HepG2 (cell line): ENCODE measurements at regions not wholly inside any gene's neighbourhood (a gene's known extent, or its start where the extent isn't known, plus 50 kb on each side); places are given as distances from the start of the nearest gene placed in this dataset.

Experiments used
- EP300 ChIP-seq, 3 experiments: sonication (generic) in 1 of 3; formaldehyde crosslinking in 1 of 3; IDR thresholded peaks; 2 replicates each; pipeline versions ENCODE4 v1.5.1 to v1.6.1; 2011 to 2020; ENCODE audit warnings: low read depth in 2 of 3, low read length in 2 of 3, borderline replicate concordance in 1 of 3, improper control_type of control experiment in 1 of 3, mild to moderate bottlenecking in 1 of 3, missing genetic modification reagents in 1 of 3, moderate library complexity in 1 of 3
- EZH2 ChIP-seq: conservative IDR thresholded peaks from 2 replicates; pipeline ENCODE4 v1.6.1; 2012; ENCODE audit warnings: mild to moderate bottlenecking, low read depth, low read length, moderate library complexity
- MYC ChIP-seq: sonication (generic); formaldehyde crosslinking; IDR thresholded peaks from 2 replicates; pipeline ENCODE4 v1.9.0; 2021; ENCODE audit warnings: missing genetic modification reagents, borderline replicate concordance
- ZNF678 ChIP-seq: sonication (generic); formaldehyde crosslinking; IDR thresholded peaks from 2 replicates; pipeline ENCODE4 v1.4.0; 2020; ENCODE audit warnings: mild to moderate bottlenecking, missing genetic modification reagents

DNA sequence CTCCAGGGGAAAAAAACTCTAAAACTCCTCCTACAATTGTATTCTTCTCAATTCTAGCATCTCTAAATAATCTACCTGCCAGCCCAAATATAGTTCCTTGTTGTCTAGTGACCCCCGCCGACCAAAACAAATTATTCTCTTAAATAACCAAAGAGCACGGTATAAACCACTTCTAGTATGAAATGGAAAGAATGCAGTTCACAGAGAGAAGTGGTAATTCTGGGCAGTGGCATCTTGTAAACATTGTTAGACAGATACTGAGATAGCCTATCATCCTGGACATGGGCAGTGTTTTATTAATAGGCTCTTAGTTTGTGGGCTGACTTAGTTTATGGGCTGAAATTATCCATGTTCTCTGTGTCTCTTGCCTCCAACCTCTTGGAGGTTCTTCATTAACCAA, 1412.6 kb upstream of the CDH9 start:
- TF ChIP-seq ZNF678: no peak
- no peak for TF ChIP-seq EP300 (IDR thresholded peaks at IDR 0.05; ENCODE audit: low read depth in 2 of 2, low read length in 2 of 2)
- no peak for TF ChIP-seq EP300 (CRISPR knock-in tag; IDR thresholded peaks at IDR 0.05; ENCODE audit: borderline replicate concordance)
- TF ChIP-seq MYC: no peak
- no peak for TF ChIP-seq EZH2
